ENCODE measurements at regions not wholly inside any gene's neighbourhood (a gene's known extent, or its start where the extent isn't known, plus 50 kb on each side); places are given as distances from the start of the nearest gene placed in this dataset.

DNA sequence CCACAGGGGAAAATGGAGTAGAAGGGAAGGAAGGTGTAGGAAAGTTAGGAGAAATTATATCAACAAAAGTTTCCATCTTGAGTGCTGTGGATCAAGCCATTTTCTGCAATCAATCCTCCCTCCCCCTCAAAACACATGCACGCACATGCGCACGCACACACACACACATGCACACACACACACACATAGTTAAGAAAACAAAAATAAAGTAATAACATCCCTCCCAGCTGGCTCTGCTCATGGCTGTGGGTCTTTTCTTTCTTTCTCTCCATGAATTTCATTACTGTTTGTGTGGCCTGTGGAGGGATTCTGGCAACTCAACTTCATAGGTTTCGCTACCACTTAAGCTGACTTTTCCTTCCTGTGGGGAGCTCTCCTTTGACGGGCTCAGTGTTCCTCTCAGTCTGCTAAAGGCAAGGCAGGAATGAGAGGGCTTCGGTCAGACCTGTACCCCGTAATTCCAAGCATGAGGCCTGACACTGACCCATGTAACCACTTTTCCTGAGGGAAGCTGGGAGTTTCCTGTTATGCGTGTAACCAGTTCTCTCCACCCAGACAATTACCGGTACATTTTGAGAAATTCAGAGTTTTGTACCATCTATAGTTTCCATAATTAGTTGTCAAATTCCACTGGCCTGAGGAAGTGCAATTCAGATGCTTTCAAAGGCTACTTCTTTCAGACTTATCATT, 79.8 kb downstream of the ZNF92 start:
- TF ChIP-seq, protein P1, sequence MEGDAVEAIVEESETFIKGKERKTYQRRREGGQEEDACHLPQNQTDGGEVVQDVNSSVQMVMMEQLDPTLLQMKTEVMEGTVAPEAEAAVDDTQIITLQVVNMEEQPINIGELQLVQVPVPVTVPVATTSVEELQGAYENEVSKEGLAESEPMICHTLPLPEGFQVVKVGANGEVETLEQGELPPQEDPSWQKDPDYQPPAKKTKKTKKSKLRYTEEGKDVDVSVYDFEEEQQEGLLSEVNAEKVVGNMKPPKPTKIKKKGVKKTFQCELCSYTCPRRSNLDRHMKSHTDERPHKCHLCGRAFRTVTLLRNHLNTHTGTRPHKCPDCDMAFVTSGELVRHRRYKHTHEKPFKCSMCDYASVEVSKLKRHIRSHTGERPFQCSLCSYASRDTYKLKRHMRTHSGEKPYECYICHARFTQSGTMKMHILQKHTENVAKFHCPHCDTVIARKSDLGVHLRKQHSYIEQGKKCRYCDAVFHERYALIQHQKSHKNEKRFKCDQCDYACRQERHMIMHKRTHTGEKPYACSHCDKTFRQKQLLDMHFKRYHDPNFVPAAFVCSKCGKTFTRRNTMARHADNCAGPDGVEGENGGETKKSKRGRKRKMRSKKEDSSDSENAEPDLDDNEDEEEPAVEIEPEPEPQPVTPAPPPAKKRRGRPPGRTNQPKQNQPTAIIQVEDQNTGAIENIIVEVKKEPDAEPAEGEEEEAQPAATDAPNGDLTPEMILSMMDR (IDR thresholded peaks at IDR 0.05), result no peak
- TF ChIP-seq POLR2A (IDR thresholded peaks at IDR 0.05), result no peak
